ENCODE measurements at regions not wholly inside any gene's neighbourhood (a gene's known extent, or its start where the extent isn't known, plus 50 kb on each side); places are given as distances from the start of the nearest gene placed in this dataset.

GRCh38 chr7:91463330-91463729 lies 199.1 kb downstream of the FZD1 start:
- no TSS peak for BruUV-seq (replicated peaks)
- ChIA-PET POLR2A (ENCODE audit: low non-redundant PET) (no interaction called here), CTCF (no interaction called here)
- no peak for TF ChIP-seq EZH2 (IDR thresholded peaks at IDR 0.05; ENCODE audit: borderline replicate concordance, low read depth, low read length, poor library complexity, severe bottlenecking)
- intact Hi-C loops (cut with micrococcal nuclease; ENCODE audit: unreplicated experiment), result no loop called here
- no peak overlapping the region for H3K27ac ChIP-seq (ENCODE audit: low read depth, low read length, poor library complexity, severe bottlenecking)
- H3K4me3 ChIP-seq (ENCODE audit: low read depth, low read length, poor library complexity, severe bottlenecking), result no peak overlapping the region
- no peak for DNase-seq (ENCODE audit: low spot score)
- no peaks in the 10 kb centered on the region for H3K36me3 ChIP-seq (ENCODE audit: insufficient read depth, low read length, poor library complexity, severe bottlenecking)
- peaks cover 12% of the 10 kb centered on the region for H3K4me1 ChIP-seq (ENCODE audit: insufficient read depth, low read length, poor library complexity, severe bottlenecking)
- H3K9me3 ChIP-seq (ENCODE audit: low read depth, low read length, poor library complexity, severe bottlenecking), result no peaks in the 10 kb centered on the region
- no peaks in the 10 kb centered on the region for H3K27me3 ChIP-seq (replicated peaks; ENCODE audit: insufficient read depth, low read depth, low read length, poor library complexity)

- Histone ChIP-seq H3K27ac (ENCODE audit: low read depth, low read length, poor library complexity, severe bottlenecking) (no peak overlapping the region), H3K4me3 (ENCODE audit: low read depth, low read length, poor library complexity, severe bottlenecking) (no peak overlapping the region), H3K9me3 (ENCODE audit: low read depth, low read length, poor library complexity, severe bottlenecking) (no peaks in the 10 kb centered on the region), H3K36me3 (ENCODE audit: insufficient read depth, low read length, poor library complexity, severe bottlenecking) (no peaks in the 10 kb centered on the region), H3K4me1 (ENCODE audit: insufficient read depth, low read length, poor library complexity, severe bottlenecking) (peaks cover 17% of the 10 kb centered on the region), H3K27me3 (replicated peaks; ENCODE audit: insufficient read depth, low read depth, low read length, poor library complexity) (no peaks in the 10 kb centered on the region)
- ChIA-PET POLR2A (ENCODE audit: low non-redundant PET) (no interaction called here), CTCF (no interaction called here)
- no peak for DNase-seq (ENCODE audit: low spot score)
- intact Hi-C loops (cut with micrococcal nuclease; ENCODE audit: unreplicated experiment), result no loop called here
- TF ChIP-seq EZH2 (IDR thresholded peaks at IDR 0.05; ENCODE audit: borderline replicate concordance, low read depth, low read length, poor library complexity, severe bottlenecking), result no peak
- TF ChIP-seq CTCF (conservative IDR thresholded peaks at IDR 0.05; ENCODE audit: low read depth, low read length), result no peak
- no TSS peak for BruUV-seq (replicated peaks)
These were observed 201.4 kb downstream of the FZD1 start for GRCh38 chr7:91465595-91466061.

GRCh38 chr7:91468256-91468655 lies 204.0 kb downstream of the FZD1 start:
- intact Hi-C loops (cut with micrococcal nuclease; ENCODE audit: unreplicated experiment), result no loop called here
- ChIA-PET POLR2A (ENCODE audit: low non-redundant PET) (no interaction called here), CTCF (no interaction called here)
- DNase-seq (ENCODE audit: low spot score), result peak; percentile 62
- Histone ChIP-seq H3K9me3 (ENCODE audit: low read depth, low read length, poor library complexity, severe bottlenecking) (peaks cover 3% of the 10 kb centered on the region), H3K27me3 (replicated peaks; ENCODE audit: insufficient read depth, low read depth, low read length, poor library complexity) (no peaks in the 10 kb centered on the region), H3K36me3 (ENCODE audit: insufficient read depth, low read length, poor library complexity, severe bottlenecking) (no peaks in the 10 kb centered on the region), H3K4me3 (ENCODE audit: low read depth, low read length, poor library complexity, severe bottlenecking) (no peak overlapping the region), H3K4me1 (ENCODE audit: insufficient read depth, low read length, poor library complexity, severe bottlenecking) (peaks cover 17% of the 10 kb centered on the region), H3K27ac (ENCODE audit: low read depth, low read length, poor library complexity, severe bottlenecking) (no peak overlapping the region)
- TF ChIP-seq EZH2 (IDR thresholded peaks at IDR 0.05; ENCODE audit: borderline replicate concordance, low read depth, low read length, poor library complexity, severe bottlenecking) (no peak), CTCF (conservative IDR thresholded peaks at IDR 0.05; ENCODE audit: low read depth, low read length) (no peak)
- BruUV-seq (replicated peaks), result no TSS peak

GRCh38 chr7:91473619-91474018 lies 209.4 kb downstream of the FZD1 start:
- DNase-seq (ENCODE audit: low spot score), result no peak
- Histone ChIP-seq H3K36me3 (ENCODE audit: insufficient read depth, low read length, poor library complexity, severe bottlenecking) (no peaks in the 10 kb centered on the region), H3K4me1 (ENCODE audit: insufficient read depth, low read length, poor library complexity, severe bottlenecking) (peaks cover 3% of the 10 kb centered on the region), H3K27me3 (replicated peaks; ENCODE audit: insufficient read depth, low read depth, low read length, poor library complexity) (no peaks in the 10 kb centered on the region), H3K27ac (ENCODE audit: low read depth, low read length, poor library complexity, severe bottlenecking) (no peak overlapping the region), H3K9me3 (ENCODE audit: low read depth, low read length, poor library complexity, severe bottlenecking) (peaks cover 25% of the 10 kb centered on the region), H3K4me3 (ENCODE audit: low read depth, low read length, poor library complexity, severe bottlenecking) (no peak overlapping the region)
- ChIA-PET POLR2A (ENCODE audit: low non-redundant PET) (no interaction called here), CTCF (no interaction called here)
- intact Hi-C loops (cut with micrococcal nuclease; ENCODE audit: unreplicated experiment), result no loop called here
- TF ChIP-seq EZH2 (IDR thresholded peaks at IDR 0.05; ENCODE audit: borderline replicate concordance, low read depth, low read length, poor library complexity, severe bottlenecking) (no peak), CTCF (conservative IDR thresholded peaks at IDR 0.05; ENCODE audit: low read depth, low read length) (no peak)
- BruUV-seq (replicated peaks), result no TSS peak

Data from A673 (cell line).